ENCODE measurements at regions not wholly inside any gene's neighbourhood (a gene's known extent, or its start where the extent isn't known, plus 50 kb on each side); places are given as distances from the start of the nearest gene placed in this dataset.

DNA sequence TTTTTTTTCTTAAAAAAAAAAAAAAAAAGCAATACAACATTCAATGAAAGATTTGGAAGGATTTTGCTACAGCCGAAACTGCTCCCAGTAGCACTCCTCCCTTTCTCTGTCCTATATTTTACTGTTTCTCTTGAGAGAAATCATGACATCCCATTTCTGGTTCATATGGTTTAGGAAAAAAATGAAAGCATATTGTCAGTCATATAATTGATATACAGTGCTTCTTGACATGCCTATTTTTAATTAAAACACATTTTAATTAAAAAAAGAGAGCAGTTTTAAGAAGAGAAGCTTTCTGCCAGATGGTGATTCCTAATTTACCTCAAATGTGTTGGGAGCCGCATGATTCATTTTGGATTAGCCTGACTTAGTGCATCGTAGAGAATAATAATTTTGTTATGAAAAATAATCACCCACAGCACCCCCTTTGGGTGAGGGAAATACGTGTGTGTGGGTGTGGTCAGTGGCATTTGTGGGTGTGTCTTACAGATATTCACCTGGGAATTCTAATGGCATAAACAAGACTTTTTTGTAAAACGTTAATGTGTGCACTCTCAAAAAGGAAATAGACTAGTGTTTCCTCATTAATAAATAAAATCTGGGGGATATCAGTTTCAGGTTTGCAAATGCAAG lies 544.5 kb downstream of the MFSD1 start:
- TF ChIP-seq, protein P1, sequence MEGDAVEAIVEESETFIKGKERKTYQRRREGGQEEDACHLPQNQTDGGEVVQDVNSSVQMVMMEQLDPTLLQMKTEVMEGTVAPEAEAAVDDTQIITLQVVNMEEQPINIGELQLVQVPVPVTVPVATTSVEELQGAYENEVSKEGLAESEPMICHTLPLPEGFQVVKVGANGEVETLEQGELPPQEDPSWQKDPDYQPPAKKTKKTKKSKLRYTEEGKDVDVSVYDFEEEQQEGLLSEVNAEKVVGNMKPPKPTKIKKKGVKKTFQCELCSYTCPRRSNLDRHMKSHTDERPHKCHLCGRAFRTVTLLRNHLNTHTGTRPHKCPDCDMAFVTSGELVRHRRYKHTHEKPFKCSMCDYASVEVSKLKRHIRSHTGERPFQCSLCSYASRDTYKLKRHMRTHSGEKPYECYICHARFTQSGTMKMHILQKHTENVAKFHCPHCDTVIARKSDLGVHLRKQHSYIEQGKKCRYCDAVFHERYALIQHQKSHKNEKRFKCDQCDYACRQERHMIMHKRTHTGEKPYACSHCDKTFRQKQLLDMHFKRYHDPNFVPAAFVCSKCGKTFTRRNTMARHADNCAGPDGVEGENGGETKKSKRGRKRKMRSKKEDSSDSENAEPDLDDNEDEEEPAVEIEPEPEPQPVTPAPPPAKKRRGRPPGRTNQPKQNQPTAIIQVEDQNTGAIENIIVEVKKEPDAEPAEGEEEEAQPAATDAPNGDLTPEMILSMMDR (IDR thresholded peaks at IDR 0.05) = no peak
- no peak for TF ChIP-seq POLR2A (IDR thresholded peaks at IDR 0.05)

Data from adrenal gland (tissue), 5 donors.